ENCODE measurements at regions not wholly inside any gene's neighbourhood (a gene's known extent, or its start where the extent isn't known, plus 50 kb on each side); places are given as distances from the start of the nearest gene placed in this dataset.

DNA sequence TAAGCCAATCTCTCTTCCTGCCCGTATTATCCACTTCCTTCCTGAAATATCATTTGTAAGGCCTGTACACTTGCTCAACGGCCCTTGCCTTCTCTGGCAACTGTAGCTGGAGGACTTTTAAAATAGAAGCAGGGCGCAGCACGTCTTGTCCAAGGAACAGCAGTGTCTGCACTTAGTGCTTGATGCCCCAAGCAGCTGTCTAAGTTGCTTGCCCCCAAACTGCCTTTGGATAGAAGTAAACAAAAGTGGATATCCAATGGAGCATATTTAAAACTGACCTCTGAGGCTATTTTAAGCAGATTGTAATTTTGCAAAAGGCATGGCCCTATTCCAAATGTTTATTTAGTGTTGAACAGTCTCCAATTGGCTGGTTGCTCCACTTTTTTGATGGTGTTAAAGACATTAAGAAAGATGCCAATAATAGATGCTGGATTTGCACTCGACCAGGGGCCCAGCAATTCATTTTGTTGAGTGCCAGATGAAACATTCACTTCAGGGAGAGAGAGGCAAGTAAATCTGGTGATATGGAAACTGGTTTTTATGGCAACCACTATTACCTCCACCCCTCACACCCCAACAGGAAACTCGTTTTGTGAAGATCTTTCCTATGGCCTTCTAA lies 526.8 kb upstream of the TBL1XR1 start:
- no peak for DNase-seq

DNA sequence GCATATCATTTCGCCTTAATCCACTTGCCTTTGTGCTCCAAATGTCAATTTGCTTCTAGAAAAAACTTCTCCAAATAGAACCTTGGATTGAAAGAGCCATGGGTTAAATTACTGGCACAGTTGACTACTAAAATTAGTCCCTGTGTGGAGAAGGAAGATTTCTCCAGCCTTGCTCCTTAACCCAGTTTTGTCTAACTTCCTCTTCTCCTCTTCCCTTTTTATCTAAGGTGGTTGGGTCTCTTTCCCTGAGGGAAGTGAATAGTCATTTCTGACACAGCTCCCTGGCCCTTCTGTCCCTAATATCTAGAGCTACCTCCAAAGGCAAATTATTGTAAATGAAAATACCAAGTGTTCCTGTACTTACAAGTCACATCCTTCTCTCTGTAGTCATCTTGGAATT lies 527.9 kb upstream of the TBL1XR1 start:
- DNase-seq = no peak

DNA sequence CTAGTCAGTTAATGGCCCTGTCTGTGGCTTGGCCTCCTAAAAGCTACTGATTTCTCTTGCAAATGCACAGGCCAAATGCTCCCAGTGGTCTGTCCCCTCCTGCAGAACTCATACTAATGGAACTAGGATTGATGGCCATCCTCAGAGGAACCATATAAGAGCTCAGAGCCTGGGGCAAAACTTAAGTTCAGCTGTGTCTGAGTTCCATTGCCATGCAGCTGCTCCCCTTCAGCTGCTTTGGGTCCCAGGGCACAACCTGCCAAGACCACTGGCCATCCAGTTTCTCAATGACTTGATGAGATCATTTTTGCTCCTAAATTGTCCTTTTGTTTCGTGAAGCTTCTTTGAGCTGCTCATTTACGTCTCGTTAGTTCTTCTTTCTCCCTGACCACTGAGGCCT lies 529.5 kb upstream of the TBL1XR1 start:
- DNase-seq = no peak

DNA sequence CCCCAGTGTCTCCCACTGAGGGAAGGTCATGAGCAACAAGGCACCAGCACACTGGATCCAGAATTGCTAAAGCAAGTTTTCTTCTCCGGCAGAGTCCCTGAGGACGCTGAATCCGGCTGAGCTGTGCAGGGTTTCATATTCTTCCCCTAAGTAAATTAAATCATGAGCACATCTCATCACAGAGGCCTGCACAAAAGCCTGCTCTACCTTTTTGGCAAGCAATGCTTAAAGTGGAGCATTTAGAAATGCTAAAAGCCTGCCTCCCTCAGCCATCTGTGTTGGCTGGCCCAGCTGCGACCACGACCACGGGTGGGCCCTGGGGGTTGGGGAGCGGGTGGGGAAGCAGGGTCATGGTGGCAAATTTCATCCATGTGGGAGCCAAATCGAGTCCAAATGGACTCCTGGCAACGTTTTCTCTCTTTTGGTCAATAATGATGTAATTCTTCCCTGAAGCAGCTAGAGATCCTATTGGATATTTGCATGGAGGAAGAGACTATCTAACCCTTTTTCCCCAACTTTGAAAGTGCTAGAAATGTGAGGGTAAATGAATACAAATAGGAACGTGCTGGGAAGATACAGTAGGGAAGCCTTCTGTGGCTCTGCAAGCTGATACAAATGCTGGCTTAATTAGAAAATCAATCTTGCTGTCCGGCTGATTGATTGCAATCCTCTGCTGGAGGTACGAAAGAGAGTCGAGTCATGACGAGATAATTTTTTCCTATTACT lies 532.8 kb upstream of the TBL1XR1 start:
- DNase-seq = peak; percentile 50

DNA sequence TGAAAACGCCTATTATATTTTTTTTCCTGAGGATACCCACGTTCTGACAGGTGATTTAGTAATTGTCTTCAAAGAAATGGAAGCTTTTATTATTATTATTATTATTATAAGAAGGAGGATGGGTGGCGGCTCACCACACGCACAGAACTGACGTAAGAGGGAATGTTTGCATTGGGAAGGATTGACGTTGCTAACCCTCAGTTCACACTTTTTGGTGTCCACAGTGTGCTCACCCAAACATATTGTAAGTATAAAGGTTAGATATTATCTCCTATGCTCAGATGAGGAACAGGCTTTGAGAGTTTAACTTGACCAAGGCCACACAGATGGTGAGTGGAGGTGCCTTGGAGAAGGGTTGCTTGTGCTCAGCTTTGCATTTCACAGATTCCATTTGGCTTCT lies 533.5 kb upstream of the TBL1XR1 start:
- no peak for DNase-seq

DNA sequence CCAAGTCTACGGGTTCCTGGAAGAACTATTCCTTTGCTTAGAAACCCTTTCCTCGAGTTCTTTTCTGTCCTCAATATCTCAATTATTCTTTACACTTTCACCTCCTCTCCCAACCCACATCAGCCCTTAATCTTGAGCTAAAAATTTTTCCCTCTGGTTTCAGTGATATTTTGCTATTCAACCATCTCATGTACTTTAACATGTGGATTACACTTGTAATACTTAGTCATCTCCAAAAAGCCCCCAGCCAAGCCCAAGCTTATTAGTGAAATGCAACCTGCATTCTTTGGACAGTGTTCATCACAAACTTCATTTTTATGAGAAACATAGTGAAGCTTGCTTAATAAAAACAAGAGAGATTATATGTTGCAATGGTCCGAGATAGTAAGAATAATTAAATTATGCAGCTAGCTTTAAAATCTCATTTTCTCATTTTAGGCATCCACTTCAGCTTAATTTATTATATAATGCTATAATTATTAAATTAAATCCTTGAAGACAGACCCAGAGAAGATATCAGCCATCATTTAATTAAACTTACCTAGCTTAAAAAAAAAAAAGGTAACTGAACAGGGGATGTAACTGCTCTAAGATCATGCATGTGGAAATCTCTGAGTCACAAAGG lies 534.5 kb upstream of the TBL1XR1 start:
- peak; percentile 87 for DNase-seq

DNA sequence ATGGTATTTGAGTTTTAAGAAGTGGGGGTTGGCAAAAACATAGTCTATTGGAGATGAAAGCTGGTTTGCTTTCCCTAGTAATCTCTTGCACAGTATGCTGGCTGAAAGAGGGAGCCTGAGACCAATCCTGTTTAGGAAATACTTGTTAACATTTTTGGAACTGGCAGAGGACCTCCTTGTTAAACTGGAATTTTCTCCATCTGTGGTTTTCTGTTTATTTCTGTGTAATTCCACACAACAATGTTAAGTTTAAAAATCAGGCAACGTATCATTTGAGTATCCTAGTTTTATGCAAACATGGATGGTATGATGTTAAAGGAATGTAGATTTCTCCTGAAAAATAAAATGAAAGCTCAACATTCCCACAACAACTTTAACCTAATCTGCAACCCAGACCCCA lies 536.0 kb upstream of the TBL1XR1 start:
- DNase-seq = no peak

DNA sequence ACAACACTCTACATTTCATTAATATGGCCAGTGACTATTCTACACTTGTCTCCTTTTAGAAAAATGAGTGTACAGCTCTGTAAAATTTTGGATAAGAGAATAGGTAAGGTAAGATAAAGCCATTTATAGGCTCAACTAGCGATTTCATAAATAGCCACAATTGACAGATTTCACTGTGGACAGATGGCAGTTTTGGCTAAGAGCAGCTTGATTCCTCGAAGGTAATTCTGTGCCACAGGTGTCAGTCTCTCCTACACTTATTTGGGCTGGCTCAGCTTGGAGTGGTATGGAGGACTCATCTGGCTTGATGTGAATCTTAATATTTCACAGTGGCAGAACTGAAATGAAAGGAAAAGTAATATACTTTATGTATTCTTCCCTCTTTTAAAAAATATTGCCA lies 536.7 kb upstream of the TBL1XR1 start:
- no peak for DNase-seq

DNA sequence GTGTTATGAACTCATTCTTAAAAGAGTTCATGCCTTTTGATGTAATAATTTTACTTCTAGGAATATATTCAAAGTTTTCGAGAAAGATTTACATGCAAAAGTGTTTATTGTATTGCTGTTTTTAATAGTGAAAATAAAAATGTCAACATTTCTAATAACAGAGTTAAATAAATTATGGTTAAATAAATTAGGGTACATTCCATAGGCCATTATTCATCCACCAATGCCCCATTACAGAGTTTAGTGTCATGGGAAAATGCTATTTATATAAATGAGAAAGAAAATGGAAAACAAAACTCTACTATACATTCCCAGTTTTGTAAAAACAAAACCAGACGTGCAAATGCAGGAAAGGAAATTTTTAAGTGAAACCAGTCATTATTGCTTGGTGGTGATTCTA lies 538.1 kb upstream of the TBL1XR1 start:
- DNase-seq = peak; percentile 47

DNA sequence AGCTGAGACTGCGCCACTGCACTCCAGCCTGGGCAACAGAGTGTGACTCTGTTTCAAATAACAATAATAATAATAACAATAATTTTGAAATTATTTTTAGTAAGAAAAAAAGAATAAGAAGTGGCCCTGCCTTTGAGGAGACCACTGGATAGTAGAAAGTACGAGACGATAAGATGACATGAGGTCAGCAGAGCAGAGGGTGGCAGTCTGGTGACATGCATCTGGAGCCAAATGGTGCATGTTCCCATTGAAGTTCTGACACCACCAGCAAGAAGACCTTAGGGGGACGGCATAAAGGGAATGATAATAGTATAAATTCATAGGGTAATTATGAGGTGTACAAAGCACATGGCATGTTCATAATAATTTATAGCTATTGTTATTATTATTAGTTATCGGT lies 542.2 kb upstream of the TBL1XR1 start:
- DNase-seq = no peak

DNA sequence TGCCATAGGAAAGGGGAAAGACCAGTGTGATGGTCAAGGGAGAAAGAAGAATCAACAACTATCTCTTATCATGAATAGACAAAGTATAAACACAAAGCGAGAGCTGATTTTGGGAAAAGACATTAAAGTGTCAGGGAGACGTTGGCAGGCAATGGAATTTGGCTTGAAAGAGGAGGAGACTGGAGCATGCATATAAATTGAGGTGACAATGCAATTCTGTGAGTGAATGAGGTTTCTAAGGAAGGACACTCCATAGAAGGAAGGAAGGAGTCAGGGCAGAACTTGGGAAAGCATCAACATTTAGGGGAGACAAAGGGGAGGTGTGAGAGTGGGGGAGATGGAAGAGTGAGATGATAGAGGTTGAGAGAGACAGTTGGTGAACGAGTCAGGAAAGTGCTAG lies 543.0 kb upstream of the TBL1XR1 start:
- no peak for DNase-seq

DNA sequence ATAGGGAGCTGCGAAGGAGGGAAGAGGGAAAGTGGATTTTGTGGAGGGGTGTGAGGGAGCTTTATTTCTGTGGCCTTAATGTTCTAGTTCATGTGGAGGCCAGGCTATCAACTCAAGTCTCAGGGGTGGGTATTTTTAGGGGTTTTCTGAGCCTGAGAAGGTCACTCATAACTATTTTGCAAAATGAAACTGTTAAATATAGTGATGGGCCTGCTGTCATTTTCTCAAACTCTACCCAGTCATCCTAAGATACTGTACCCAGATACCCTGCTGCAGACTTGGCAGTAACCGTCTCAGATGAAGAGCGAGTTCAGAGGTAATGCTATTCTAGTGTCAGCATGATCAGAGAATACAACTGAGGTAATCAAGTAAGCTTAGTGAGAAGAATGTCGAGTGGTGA lies 545.0 kb upstream of the TBL1XR1 start:
- no peak for DNase-seq

DNA sequence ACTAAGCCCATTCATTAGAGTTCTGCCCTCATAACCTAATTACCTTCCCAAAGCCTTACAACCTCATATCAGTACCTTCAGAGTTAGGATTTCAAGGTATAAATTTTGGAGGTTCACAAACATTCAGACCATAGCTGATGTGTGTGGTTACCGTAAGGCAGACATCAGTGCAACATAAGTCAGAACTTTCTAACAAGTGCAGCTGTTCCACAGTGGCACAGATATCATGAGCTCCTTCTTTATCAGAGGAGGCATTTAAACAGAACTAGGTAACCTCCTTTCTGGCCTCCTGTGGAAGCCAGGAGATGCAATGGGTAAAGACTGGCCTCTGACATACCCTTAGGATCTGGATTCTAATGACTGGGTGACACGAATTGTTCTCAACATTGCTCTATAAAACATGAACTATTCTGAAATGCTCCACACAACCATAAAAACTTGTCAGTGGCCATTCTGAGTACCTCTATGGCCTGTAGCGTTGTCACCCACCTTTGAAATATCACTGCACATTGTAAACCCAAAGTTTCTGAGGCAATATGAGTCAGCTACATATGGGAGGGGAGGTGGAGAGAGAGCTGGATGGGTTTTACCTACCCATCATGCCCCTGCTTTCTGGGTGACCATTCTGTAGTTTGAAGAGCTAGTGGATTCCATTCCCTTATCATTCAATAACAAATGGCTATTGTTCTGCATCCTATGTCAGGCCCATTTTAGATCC lies 546.0 kb upstream of the TBL1XR1 start:
- DNase-seq = no peak

DNA sequence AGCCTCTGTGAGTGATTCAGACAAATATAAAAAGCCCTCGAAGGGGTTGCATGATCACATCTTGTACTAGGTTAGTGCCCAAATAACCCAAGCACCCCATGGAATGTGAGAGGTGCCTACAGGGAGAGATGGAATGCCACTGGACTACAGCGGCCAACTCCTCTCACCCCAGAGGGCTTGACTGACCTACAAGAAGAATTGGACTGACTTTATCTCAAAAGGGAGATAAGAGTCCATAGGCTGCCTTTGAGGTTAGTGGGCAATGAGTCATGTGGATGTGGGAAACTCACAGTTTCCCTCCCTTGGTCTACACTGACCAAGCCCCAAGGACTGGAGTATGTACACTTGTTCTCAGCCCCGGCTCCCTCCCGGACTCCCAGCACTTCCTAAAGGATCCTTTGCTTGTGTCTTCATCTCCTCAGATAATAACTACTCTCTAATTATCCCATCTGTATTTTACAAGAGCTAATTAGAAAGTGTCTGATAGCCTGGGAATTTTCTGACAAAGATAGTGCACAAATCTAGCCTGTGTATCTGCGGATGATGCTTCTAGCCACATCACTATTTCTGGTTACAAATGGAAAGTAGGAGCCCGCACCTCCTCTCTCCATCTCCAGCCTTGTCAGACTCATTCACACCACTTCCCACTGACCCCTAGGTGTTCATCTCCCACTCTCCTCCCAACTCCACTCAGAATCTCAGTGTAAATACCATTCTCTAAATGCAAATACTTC lies 547.8 kb upstream of the TBL1XR1 start:
- DNase-seq = peak; percentile 56

DNA sequence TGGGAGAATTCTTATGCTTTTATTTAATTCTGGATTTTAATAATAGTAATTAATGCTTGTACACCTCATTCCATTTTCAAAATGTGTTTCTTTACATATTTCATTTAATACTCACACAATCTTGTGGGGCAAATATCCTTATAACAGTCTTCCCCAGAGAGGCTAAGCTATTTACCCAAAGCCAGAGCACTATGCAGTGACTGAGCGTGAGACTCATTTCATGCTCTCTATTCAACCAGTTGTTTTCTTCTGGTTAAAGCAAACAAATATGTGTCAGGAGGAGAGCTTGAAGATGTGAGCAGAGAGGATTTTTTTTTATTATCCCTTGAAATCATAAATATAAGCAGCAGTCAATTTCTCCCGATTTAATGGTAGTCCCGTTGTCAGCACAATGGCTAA lies 548.3 kb upstream of the TBL1XR1 start:
- DNase-seq = no peak

DNA sequence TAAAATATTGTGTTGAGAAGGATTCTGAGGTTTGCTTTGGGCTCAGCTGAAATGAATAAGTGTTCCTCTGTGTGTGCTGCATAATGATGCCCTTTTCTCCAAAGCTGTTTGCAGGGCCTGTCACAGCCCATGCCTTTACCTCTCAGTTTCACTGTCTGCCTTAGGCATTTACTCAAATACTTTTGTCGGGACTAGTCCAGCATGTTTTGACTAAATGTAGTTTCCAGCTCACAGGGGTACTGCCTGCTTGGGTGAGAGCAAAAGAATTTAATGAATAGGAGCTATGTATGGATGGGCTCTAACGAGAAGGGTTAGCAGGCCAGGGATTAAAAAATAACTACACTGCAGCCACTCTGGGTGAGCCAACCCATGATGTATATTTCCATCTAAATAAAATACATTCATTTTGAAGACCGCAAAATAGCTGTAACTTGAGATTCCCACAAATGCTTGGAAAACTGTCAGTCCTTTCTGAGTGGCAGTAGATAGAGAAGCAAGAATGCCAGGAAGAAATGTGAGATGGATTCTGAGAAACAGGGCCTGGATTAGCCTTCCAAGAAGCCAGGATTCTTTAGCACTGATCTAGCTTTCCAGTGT lies 549.2 kb upstream of the TBL1XR1 start:
- DNase-seq = peak; percentile 76

DNA sequence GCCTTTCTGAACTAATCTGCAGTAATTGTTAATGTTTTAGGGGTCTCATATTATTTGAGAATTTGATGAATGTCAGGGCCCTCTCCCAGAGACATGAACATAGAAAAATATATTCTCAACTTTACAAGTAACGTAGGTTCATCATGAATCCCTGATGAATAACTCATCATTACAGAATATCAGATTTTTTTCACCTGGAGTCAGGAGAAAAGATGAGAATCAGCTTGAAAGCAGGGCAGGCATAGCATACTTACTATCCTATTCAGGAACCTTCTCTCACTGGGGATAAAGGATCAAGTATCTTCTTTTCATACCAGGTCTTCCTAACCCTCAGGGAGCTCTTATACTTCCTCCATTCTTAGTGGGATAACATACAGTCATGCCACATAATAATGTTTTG lies 552.6 kb upstream of the TBL1XR1 start:
- no peak for DNase-seq

DNA sequence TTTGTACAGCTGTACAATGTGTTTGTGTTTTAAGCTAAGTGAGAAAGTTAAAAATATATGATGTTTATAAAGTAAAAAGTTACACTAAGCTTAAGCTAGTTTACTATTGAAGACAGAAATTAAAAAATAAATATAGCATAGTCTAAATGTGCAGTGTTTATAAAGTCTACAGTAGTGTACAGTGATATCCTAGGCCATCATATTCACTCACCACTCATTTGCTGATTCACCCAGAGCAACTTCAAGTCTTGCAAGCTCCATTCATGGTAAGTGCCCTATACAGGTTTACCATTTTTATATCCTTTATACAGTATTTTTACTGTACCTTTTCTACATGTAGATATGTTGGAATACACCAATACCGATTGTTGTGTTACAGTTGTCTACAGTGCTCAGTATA lies 553.2 kb upstream of the TBL1XR1 start:
- DNase-seq = no peak

DNA sequence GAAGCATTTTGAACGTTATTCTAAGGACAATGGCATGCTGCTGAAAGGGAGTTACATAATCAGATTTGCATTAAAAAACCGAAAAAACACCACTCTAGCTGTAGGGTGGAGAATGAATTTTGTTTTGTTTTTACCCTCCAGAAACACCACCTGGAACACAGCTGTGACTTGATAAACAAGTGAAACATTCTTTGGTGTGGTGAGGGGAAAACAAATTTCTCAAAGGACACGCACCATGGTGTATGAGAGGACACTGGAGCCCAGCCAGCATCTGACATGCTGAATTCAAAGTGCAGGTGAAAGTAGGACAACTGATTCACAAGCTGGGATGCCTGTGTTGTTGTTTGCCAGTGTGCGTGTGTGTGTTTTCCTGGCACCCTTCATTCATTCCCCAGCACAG lies 554.5 kb upstream of the TBL1XR1 start:
- DNase-seq = no peak

DNA sequence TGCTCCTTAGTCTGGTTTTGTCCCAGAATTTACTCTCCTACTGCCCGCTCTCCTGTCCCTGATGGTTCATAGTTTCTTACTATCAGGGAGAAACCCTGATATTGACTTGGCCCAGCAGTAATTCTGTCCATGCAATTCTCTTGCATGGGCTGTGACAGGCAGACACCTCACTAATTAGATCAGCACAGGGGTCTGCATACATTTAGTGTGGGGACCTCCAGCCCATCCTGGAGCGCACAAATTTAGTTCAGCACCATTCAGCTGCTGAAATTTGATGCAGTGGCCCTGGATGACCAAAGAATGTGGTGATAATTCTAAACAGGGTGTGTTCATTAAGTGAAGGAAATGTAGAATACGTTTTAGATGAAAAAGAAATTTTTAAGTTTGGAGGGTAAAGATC lies 555.5 kb upstream of the TBL1XR1 start:
- DNase-seq = no peak

DNA sequence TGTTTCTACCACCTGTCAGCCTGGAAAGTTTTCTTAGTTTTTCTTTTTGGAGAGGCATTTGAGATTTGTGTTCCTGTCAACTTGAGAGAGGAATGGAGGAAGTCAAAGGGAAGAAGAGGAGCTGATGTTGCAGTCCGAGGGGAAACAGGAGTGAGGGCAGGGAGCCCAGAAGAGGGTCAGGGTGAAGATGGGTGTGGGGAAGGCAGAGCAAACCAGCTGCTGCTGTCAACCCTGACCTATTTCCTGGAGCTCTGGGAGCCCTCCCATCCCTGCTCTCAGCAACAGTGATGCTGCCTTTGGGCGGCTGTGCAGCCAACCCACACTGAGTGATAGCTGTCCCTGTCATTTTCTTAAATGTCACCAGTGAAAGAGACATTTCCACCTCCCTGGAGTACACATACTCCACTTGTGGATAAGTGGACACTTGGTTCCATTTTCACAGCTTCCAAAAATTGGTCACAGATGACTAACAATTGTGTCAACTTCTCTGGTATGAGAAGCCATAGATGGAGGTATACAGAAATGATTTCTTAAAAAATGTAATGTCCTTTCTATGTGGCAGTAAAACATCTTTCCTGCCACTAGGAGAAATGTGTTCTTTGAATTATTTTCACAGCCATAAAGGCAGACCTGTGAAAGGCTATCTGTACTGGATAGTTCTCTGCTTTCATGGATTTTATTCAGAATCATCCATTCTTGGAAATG lies 556.3 kb upstream of the TBL1XR1 start:
- DNase-seq = peak; percentile 64

DNA sequence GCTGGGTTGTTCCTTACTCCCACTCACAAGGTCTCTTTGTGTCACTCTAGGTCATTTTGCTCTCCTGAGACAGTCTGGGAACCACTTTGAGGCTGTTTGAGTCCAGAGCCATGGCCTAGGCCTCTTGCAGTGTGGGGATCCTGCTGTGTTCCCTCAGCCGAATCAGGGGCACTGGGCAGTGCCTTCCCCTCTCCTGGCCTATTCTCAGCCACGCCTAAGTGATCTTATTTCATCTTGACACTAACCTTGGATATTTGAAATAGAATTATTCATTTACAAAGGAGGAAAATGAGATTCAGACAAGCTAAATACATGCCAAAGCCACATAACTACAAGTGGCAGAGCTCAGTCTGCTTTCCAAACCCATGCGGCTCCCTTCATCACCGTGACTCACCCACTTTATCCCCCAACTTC lies 557.2 kb upstream of the TBL1XR1 start:
- DNase-seq = peak; percentile 46

All from fibroblast of skin of right biceps (primary cell).